Erythroblast (primary cell): ENCODE measurements at regions not wholly inside any gene's neighbourhood (a gene's known extent, or its start where the extent isn't known, plus 50 kb on each side); places are given as distances from the start of the nearest gene placed in this dataset.

ENCODE experiments used
- GATA1 ChIP-seq: IDR thresholded peaks from 2 replicates; pipeline ENCODE4 v1.6.1; 2011; ENCODE audit warnings: low read depth, mild to moderate bottlenecking, control low read depth, low read length, moderate library complexity
- POLR2A ChIP-seq: IDR thresholded peaks from 2 replicates; pipeline ENCODE4 v1.6.1; 2011; ENCODE audit warnings: mild to moderate bottlenecking, low read length

- TF ChIP-seq POLR2A = no peak
- no peak for TF ChIP-seq GATA1
Observed at GRCh38 chr6:81875782-81876293, 123.4 kb upstream of the TENT5A start.
